ENCODE measurements at regions not wholly inside any gene's neighbourhood (a gene's known extent, or its start where the extent isn't known, plus 50 kb on each side); places are given as distances from the start of the nearest gene placed in this dataset.
A peak's percentile ranks its signal among the peaks of the same experiment; 100 is the strongest.
"Not testable (repeated sequence)": the region's sequence is repeated elsewhere in the genome, so short reads cannot be mapped to it uniquely, and the experiment has no call there.

DNA sequence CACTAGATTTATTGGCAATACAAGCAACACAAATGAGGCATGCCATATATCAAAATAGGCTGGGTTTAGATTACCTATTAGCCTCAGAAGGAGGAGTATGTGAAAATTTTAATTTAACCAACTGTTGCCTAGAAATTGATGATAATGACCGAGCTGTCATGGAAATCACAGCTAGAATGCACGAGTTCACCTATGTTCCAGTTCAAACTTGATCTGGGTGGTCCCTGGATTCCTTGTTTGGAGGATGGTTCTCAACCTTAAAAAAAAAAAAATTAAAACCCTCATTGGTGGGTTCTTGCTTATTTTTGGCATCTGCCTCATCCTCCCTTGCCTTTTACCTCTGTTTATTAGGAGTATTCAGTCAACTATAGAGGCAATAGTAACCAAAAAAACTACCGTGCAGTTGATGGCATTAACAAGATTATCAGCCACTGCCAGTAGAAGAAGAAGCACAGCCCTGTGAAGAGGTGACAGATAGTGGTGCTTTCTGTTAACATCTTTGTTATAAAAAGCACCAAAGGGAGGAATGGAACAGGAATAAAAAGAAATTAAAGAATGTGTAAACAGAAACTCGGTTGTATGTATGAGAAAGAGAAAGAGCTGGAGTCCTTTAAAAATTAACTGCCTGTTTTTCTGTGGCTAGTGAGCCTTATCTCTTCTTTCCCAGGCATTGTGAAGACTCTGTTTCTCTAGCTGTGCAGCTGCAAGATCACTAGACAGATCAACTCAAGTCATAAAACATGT, 106.4 kb downstream of the ZNF429 start:
- no peak overlapping the region for H3K27ac Mint-ChIP-seq (ENCODE audit: low read depth)
- no peak overlapping the region for H3K4me3 Mint-ChIP-seq
- ATAC-seq (replicated peaks; ENCODE audit: extremely low read depth, poor library complexity, severe bottlenecking) = no peak
- DNase-seq (ENCODE audit: low spot score in 2 of 2) = no peak
- no peaks in the 10 kb centered on the region for H3K36me3 Mint-ChIP-seq (ENCODE audit: insufficient read depth)
- no peaks in the 10 kb centered on the region for H3K9me3 Mint-ChIP-seq
- H3K27me3 Mint-ChIP-seq = no peaks in the 10 kb centered on the region
- no peaks in the 10 kb centered on the region for H3K4me1 Mint-ChIP-seq

DNA sequence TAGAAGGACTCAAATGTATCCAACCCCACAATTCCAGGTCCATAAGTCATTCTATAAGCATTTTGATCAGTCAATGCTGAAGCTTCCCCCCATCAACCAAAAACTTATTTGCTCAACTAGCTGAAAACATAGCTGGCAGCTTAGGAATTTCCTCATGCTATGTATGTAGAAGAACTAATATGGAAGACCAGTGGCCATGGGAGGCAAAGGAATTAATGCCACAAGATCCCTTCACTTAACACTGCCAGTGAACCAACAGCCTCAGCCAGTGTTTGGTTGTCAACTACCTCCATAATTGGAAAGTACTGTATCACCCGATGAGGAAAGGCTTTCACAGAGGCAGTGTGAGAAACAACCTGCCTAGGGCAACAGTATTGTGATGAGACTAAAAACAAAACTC, 105.4 kb downstream of the ZNF429 start:
- no peak for ATAC-seq (replicated peaks; ENCODE audit: extremely low read depth, poor library complexity, severe bottlenecking)

DNA sequence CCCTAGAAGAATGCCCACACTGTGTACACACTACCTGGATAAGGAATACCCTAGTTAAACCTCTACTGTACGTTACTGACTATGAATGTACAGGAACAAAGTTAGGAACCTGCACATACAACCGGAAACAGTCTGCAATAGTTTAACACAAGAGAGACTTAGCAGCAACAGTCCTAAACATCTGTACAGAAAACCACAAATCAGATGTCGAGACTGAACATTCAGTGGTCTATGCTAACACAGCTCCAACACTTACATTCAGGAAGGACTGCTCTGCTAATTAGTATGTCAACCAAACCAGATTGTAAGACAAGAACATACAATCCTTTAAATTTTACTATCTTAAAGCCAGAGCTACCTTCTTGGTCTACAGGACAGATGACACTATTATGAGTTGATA, 104.9 kb downstream of the ZNF429 start:
- Mint-ChIP-seq H3K27me3 (no peaks in the 10 kb centered on the region), H3K9me3 (no peaks in the 10 kb centered on the region), H3K4me1 (peaks cover under 1% of the 10 kb centered on the region), H3K4me3 (no peak overlapping the region), H3K27ac (ENCODE audit: low read depth) (no peak overlapping the region), H3K36me3 (ENCODE audit: insufficient read depth) (no peaks in the 10 kb centered on the region)
- no peak for ATAC-seq (replicated peaks; ENCODE audit: extremely low read depth, poor library complexity, severe bottlenecking)
- no peak for DNase-seq (ENCODE audit: low spot score in 2 of 2)

More for the DNA sequence above, 105.4 kb downstream of the ZNF429 start:
- H3K36me3 Mint-ChIP-seq (ENCODE audit: insufficient read depth) = no peaks in the 10 kb centered on the region
- H3K4me3 Mint-ChIP-seq = no peak overlapping the region
- DNase-seq (ENCODE audit: low spot score in 2 of 2) = no peak
- H3K27ac Mint-ChIP-seq (ENCODE audit: low read depth) = no peak overlapping the region
- H3K27me3 Mint-ChIP-seq = no peaks in the 10 kb centered on the region
- H3K4me1 Mint-ChIP-seq = no peaks in the 10 kb centered on the region
- no peaks in the 10 kb centered on the region for H3K9me3 Mint-ChIP-seq

DNA sequence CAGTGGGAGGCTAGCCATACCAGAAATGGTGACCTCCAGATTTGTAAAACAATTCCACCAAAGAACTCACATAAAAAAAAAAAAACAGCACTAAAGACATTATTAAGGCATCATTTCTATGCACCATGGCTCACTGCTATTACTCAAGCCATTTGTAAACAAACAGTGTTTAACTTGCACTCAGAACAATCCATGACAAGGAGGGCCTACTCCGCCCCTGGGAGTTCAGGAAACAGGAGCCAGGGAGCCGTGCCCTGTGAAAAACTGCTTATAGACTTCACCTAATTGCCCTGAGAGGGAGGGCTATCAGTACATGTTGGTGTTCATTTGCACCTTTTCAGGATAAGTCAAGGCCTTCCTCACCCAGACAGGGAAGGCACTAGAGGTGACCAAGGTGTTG, 103.2 kb downstream of the ZNF429 start:
- DNase-seq (ENCODE audit: low spot score in 2 of 2) (no peak), ATAC-seq (replicated peaks; ENCODE audit: extremely low read depth, poor library complexity, severe bottlenecking) (no peak)
- Mint-ChIP-seq H3K27me3 (no peaks in the 10 kb centered on the region), H3K4me3 (no peak overlapping the region), H3K4me1 (peaks cover 18% of the 10 kb centered on the region), H3K27ac (ENCODE audit: low read depth) (no peak overlapping the region), H3K36me3 (ENCODE audit: insufficient read depth) (peaks cover 1% of the 10 kb centered on the region), H3K9me3 (no peaks in the 10 kb centered on the region)

DNA sequence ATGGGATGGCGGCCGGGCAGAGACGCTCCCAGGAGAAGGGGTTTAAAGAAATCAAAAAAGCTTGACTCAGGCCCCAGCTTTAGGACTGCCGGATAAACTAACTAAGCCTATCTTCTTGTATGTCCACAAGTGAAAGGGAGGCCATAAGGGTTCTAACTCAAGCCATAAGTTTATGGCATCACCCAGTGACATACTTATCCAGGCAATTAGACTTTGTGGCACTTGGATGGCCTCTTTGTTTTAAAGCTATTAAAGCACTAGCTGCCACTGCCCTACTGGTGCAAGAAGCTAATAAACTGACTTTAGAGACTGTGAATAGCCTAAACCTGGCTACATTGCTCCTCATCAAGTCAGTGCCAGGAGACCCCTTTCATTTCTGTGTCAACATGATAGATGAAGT, 102.0 kb downstream of the ZNF429 start:
- peaks cover 1% of the 10 kb centered on the region for H3K36me3 Mint-ChIP-seq (ENCODE audit: insufficient read depth)
- ATAC-seq (replicated peaks; ENCODE audit: extremely low read depth, poor library complexity, severe bottlenecking) = no peak
- no peak overlapping the region for H3K4me3 Mint-ChIP-seq
- no peak for DNase-seq (ENCODE audit: low spot score in 2 of 2)
- no peaks in the 10 kb centered on the region for H3K9me3 Mint-ChIP-seq
- H3K27me3 Mint-ChIP-seq = no peaks in the 10 kb centered on the region
- no peak overlapping the region for H3K27ac Mint-ChIP-seq (ENCODE audit: low read depth)
- H3K4me1 Mint-ChIP-seq = peaks cover 20% of the 10 kb centered on the region

DNA sequence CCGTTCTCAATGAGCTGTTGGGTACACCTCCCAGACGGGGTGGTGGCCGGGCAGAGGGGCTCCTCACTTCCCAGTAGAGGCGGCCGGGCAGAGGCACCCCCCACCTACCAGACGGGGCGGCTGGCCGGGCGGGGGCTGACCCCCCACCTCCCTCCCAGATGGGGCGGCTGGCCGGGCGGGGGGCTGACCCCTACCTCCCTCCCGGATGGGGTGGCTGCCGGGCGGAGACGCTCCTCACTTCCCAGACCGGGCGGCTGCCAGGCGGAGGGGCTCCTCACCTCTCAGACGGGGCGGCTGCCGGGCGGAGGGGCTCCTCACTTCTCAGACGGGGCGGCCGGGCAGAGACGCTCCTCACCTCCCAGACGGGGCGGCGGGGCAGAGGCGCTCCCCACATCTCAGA, 101.6 kb downstream of the ZNF429 start:
- not testable (repeated sequence) for H3K9me3 Mint-ChIP-seq; H3K27ac Mint-ChIP-seq (ENCODE audit: low read depth); H3K4me3 Mint-ChIP-seq; H3K27me3 Mint-ChIP-seq; H3K36me3 Mint-ChIP-seq (ENCODE audit: insufficient read depth); ATAC-seq (replicated peaks; ENCODE audit: extremely low read depth, poor library complexity, severe bottlenecking); DNase-seq (ENCODE audit: low spot score in 2 of 2)
- H3K4me1 Mint-ChIP-seq = peaks cover 20% of the 10 kb centered on the region

DNA sequence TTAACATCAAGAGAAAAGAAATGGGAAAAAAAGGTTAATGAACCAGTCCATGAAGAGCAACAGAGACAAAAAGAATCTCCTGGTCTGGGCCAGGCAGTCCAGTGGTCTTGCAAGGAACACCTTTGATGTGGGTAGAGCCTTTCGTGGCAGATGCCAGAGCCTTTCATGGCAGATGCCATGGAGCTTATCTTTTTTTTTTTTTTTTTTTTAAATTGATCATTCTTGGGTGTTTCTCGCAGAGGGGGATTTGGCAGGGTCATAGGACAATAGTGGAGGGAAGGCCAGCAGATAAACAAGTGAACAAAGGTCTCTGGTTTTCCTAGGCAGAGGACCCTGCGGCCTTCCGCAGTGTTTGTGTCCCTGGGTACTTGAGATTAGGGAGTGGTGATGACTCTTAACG, 100.9 kb downstream of the ZNF429 start:
- DNase-seq (ENCODE audit: low spot score in 2 of 2) = not testable (repeated sequence)
- peaks cover 20% of the 10 kb centered on the region for H3K4me1 Mint-ChIP-seq

DNA sequence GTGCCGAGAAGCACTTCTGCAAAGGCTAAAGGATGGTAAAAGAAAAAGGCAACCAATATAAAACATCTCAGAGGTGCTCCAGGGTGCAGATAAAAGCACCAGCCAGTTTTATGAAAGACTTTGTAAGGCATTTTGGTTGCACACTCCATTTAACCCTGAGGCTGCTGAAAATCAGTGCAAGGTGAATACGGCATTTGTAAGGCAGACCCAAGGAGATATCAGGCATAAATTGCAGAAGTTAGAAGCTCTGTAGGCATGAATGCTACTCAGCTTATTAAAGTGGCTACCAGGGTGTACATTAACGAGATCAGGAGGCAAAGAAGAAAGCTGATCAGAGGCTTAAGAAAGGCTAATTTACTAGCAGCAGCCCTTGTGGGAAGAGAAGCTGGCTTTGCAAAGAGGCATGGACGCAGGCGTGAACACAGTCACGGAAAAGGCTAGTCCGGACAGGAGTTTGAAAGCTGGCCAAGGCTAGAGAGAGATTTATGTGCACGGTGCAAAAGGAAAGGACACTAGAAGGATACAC, 99.6 kb downstream of the ZNF429 start:
- peaks cover 1% of the 10 kb centered on the region for H3K36me3 Mint-ChIP-seq (ENCODE audit: insufficient read depth)
- H3K27me3 Mint-ChIP-seq = no peaks in the 10 kb centered on the region
- DNase-seq (ENCODE audit: low spot score in 2 of 2) = no peak
- peak overlapping the region; percentile 94 for H3K4me3 Mint-ChIP-seq
- peak overlapping the region; percentile 92 for H3K27ac Mint-ChIP-seq (ENCODE audit: low read depth)
- H3K4me1 Mint-ChIP-seq = peaks cover 20% of the 10 kb centered on the region
- no peak for ATAC-seq (replicated peaks; ENCODE audit: extremely low read depth, poor library complexity, severe bottlenecking)
- no peaks in the 10 kb centered on the region for H3K9me3 Mint-ChIP-seq

More for the DNA sequence above, 100.9 kb downstream of the ZNF429 start:
- ATAC-seq (replicated peaks; ENCODE audit: extremely low read depth, poor library complexity, severe bottlenecking); H3K27me3 Mint-ChIP-seq; H3K36me3 Mint-ChIP-seq (ENCODE audit: insufficient read depth); H3K4me3 Mint-ChIP-seq; H3K9me3 Mint-ChIP-seq; H3K27ac Mint-ChIP-seq (ENCODE audit: low read depth): not testable (repeated sequence)
